H9 (cell line): ENCODE measurements at regions not wholly inside any gene's neighbourhood (a gene's known extent, or its start where the extent isn't known, plus 50 kb on each side); places are given as distances from the start of the nearest gene placed in this dataset.

Source experiments
- DNase-seq: peaks from one replicate; pipeline ENCODE4 v3.0.0-alpha.2; 2017
- H2AFZ ChIP-seq: one replicate; pipeline ENCODE4 v1.6.1; 2013; ENCODE audit warnings: mild to moderate bottlenecking, low read length, control low read depth, moderate library complexity
- H2AK5ac ChIP-seq: 2 replicates; pipeline ENCODE4 v1.6.1; 2013; ENCODE audit warnings: low read length, control low read depth, mixed read lengths; ENCODE audit not compliant: insufficient read length
- H2BK120ac ChIP-seq: one replicate; pipeline ENCODE4 v1.6.1; 2013; ENCODE audit warnings: low read depth, mild to moderate bottlenecking, low read length, control low read depth, inconsistent platforms; ENCODE audit not compliant: poor library complexity, severe bottlenecking
- H2BK12ac ChIP-seq: 2 replicates; pipeline ENCODE4 v1.6.1; 2013; ENCODE audit warnings: low read length, control low read depth, mixed read lengths, low read depth; ENCODE audit not compliant: insufficient read length
- H2BK15ac ChIP-seq: 2 replicates; pipeline ENCODE4 v1.6.1; 2013; ENCODE audit warnings: low read depth, low read length, control low read depth
- H2BK20ac ChIP-seq: one replicate; pipeline ENCODE4 v1.6.1; 2013; ENCODE audit warnings: low read depth, mild to moderate bottlenecking, low read length, control low read depth, inconsistent platforms; ENCODE audit not compliant: poor library complexity, severe bottlenecking
- H2BK5ac ChIP-seq: 2 replicates; pipeline ENCODE4 v1.6.1; 2013; ENCODE audit warnings: low read length, control low read depth, mixed read lengths; ENCODE audit not compliant: insufficient read length
- H3K14ac ChIP-seq: 2 replicates; pipeline ENCODE4 v1.6.1; 2013; ENCODE audit warnings: low read length, control low read depth; ENCODE audit not compliant: insufficient read depth
- H3K18ac ChIP-seq: 2 replicates; pipeline ENCODE4 v1.6.1; 2013; ENCODE audit warnings: low read depth, mild to moderate bottlenecking, mixed read lengths, low read length, control low read depth; ENCODE audit not compliant: insufficient read length
- H3K23ac ChIP-seq: 2 replicates; pipeline ENCODE4 v1.6.1; 2013; ENCODE audit warnings: low read length, control low read depth, mixed read lengths, low read depth; ENCODE audit not compliant: insufficient read length
- H3K23me2 ChIP-seq: 2 replicates; pipeline ENCODE4 v1.6.1; 2013; ENCODE audit warnings: low read depth, mild to moderate bottlenecking, mixed read lengths, low read length, control low read depth; ENCODE audit not compliant: insufficient read length, poor library complexity, severe bottlenecking
- H3K27ac ChIP-seq: 2 replicates; pipeline ENCODE4 v1.5.1; 2013; ENCODE audit warnings: low read length, control low read depth, mixed read lengths, low read depth; ENCODE audit not compliant: insufficient read length
- H3K27me3 ChIP-seq: 2 replicates; pipeline ENCODE4 v1.6.1; 2013; ENCODE audit warnings: low read length, control low read depth, inconsistent platforms; ENCODE audit not compliant: insufficient read depth
- H3K4ac ChIP-seq: 2 replicates; pipeline ENCODE4 v1.6.1; 2013; ENCODE audit warnings: low read depth, mild to moderate bottlenecking, control low read depth, inconsistent platforms, low read length, moderate library complexity
- H3K4me1 ChIP-seq: 2 replicates; pipeline ENCODE4 v1.6.1; 2013; ENCODE audit warnings: low read length, control low read depth, inconsistent platforms; ENCODE audit not compliant: insufficient read depth
- H3K4me2 ChIP-seq: 2 replicates; pipeline ENCODE4 v1.6.1; 2013; ENCODE audit warnings: low read length, control low read depth, mixed read lengths; ENCODE audit not compliant: insufficient read length, insufficient read depth
- H3K56ac ChIP-seq: 2 replicates; pipeline ENCODE4 v1.6.1; 2013; ENCODE audit warnings: low read depth, mild to moderate bottlenecking, mixed read lengths, low read length, control low read depth; ENCODE audit not compliant: insufficient read length
- H3K79me1 ChIP-seq: 2 replicates; pipeline ENCODE4 v1.6.1; 2013; ENCODE audit warnings: low read depth, mild to moderate bottlenecking, moderate library complexity, low read length, control low read depth, inconsistent platforms; ENCODE audit not compliant: insufficient read depth, poor library complexity, severe bottlenecking
- H3K79me2 ChIP-seq: 2 replicates; pipeline ENCODE4 v1.6.1; 2013; ENCODE audit warnings: low read length, control low read depth, inconsistent platforms; ENCODE audit not compliant: insufficient read depth
- H3K9ac ChIP-seq: 2 replicates; pipeline ENCODE4 v1.6.1; 2013; ENCODE audit warnings: low read length, control low read depth, mixed read lengths; ENCODE audit not compliant: insufficient read length; ENCODE audit errors: extremely low read depth
- H3K9me3 ChIP-seq: one replicate; pipeline ENCODE4 v1.6.1; 2013; ENCODE audit warnings: low read depth, low read length, inconsistent platforms; ENCODE audit not compliant: control insufficient read depth
- H3T11ph ChIP-seq: one replicate; pipeline ENCODE4 v1.6.1; 2013; ENCODE audit warnings: mild to moderate bottlenecking, low read length, control low read depth, inconsistent platforms
- H4K20me1 ChIP-seq: one replicate; pipeline ENCODE4 v1.6.1; 2013; ENCODE audit not compliant: control insufficient read depth, insufficient read length, insufficient read depth
- H4K5ac ChIP-seq: 2 replicates; pipeline ENCODE4 v1.6.1; 2013; ENCODE audit warnings: low read depth, mild to moderate bottlenecking, mixed read lengths, low read length, control low read depth; ENCODE audit not compliant: insufficient read length
- H4K8ac ChIP-seq: replicated peaks from 2 replicates; pipeline ENCODE4 v1.6.1; 2013; ENCODE audit warnings: low read length, control low read depth, mixed read lengths, low read depth; ENCODE audit not compliant: insufficient read length
- H4K91ac ChIP-seq: 2 replicates; pipeline ENCODE4 v1.6.1; 2013; ENCODE audit warnings: low read depth, mild to moderate bottlenecking, moderate library complexity, mixed read lengths, low read length, control low read depth; ENCODE audit not compliant: insufficient read length
- H3K27ac Mint-ChIP-seq, 3 experiments: 2 replicates in 2 of 3; 3 replicates in 1 of 3; pipeline ENCODE4 v1.8.0; 2020 to 2021; ENCODE audit warnings: mixed read lengths in 3 of 3, mild to moderate bottlenecking in 1 of 3, moderate library complexity in 1 of 3
- H3K27me3 Mint-ChIP-seq: 2 replicates; pipeline ENCODE4 v1.8.0; 2021; ENCODE audit warnings: low read depth, mild to moderate bottlenecking, moderate library complexity, mixed read lengths
- H3K36me3 Mint-ChIP-seq, 3 experiments: 2 replicates in 2 of 3; 3 replicates in 1 of 3; pipeline ENCODE4 v1.8.0; 2020 to 2021; ENCODE audit warnings: low read depth in 3 of 3, mixed read lengths in 3 of 3; ENCODE audit not compliant: insufficient read depth in 1 of 3
- H3K4me1 Mint-ChIP-seq, 2 experiments: 2 replicates each; pipeline ENCODE4 v1.8.0; 2020; ENCODE audit warnings: mixed read lengths in 2 of 2
- H3K4me3 Mint-ChIP-seq, 2 experiments: 2 replicates in 1 of 2; 3 replicates in 1 of 2; pipeline ENCODE4 v1.8.0; 2020 to 2021; ENCODE audit warnings: mild to moderate bottlenecking in 2 of 2, mixed read lengths in 2 of 2, moderate library complexity in 1 of 2
- H3K9me3 Mint-ChIP-seq, 2 experiments: 2 replicates in 1 of 2; 3 replicates in 1 of 2; pipeline ENCODE4 v1.8.0; 2020; ENCODE audit warnings: mild to moderate bottlenecking in 2 of 2, mixed read lengths in 2 of 2, moderate library complexity in 1 of 2
- CTCF ChIP-seq: fragments of 200-600 bp; sonication (generic); conservative IDR thresholded peaks from 3 replicates; pipeline ENCODE4 v1.8.0; 2021; ENCODE audit warnings: antibody characterized with exemption, mild to moderate bottlenecking
- WGBS: extraction: QIAGEN DNeasy Blood & Tissue Kit; methylation state at CpG from one replicate; pipeline ENCODE4 v1.1.7; 2013; ENCODE audit warnings: missing lambda C conversion rate, low lambda C conversion rate, mixed read lengths; ENCODE audit not compliant: insufficient read length; ENCODE audit errors: extremely low coverage; 5-methylcytosine and 5-hydroxymethylcytosine counted together

GRCh38 chr3:146968204-146968651 is 363.1 kb upstream of the PLSCR5 start:
- Histone ChIP-seq H4K8ac (no peak overlapping the region), H3K27me3 (no peaks in the 10 kb centered on the region), H2BK15ac (no peak overlapping the region), H3K14ac (no peak overlapping the region), H2BK120ac (no peak overlapping the region), H3K56ac (no peak overlapping the region), H3K79me1 (no peaks in the 10 kb centered on the region), H3K18ac (no peak overlapping the region), H3K79me2 (no peaks in the 10 kb centered on the region), H2BK20ac (no peak overlapping the region), H3K23ac (no peak overlapping the region), H4K91ac (no peak overlapping the region), H2AFZ (no peak overlapping the region), H3K9me3 (no peaks in the 10 kb centered on the region), H3K4ac (no peak overlapping the region), H4K20me1 (no peaks in the 10 kb centered on the region), H4K5ac (no peak overlapping the region), H3K4me1 (no peaks in the 10 kb centered on the region), H3T11ph (no peak overlapping the region), H3K9ac (no peak overlapping the region), H3K4me2 (no peak overlapping the region), H2BK12ac (no peak overlapping the region), H2AK5ac (no peak overlapping the region), H3K27ac (no peak overlapping the region), H2BK5ac (no peak overlapping the region), H3K23me2 (no peaks in the 10 kb centered on the region)
- H3K27me3 Mint-ChIP-seq, result no peaks in the 10 kb centered on the region
- DNase-seq, result no peak
- peaks cover 7 to 16% of the 10 kb centered on the region in 2 experiments; a peak in 3 of 4 replicates for H3K4me1 Mint-ChIP-seq
- no CpG with 5 or more reads among the region's 1 CpG for WGBS
- H3K9me3 Mint-ChIP-seq, result no peaks in the 10 kb centered on the region
- H3K27ac Mint-ChIP-seq, result peak overlapping the region in 2 of 3 experiments; percentile 6 to 26; a peak in 2 of 7 replicates
- TF ChIP-seq CTCF, result no peak
- H3K4me3 Mint-ChIP-seq, result no peak overlapping the region
- H3K36me3 Mint-ChIP-seq, result no peaks in the 10 kb centered on the region
